ENCODE measurements at regions not wholly inside any gene's neighbourhood (a gene's known extent, or its start where the extent isn't known, plus 50 kb on each side); places are given as distances from the start of the nearest gene placed in this dataset.

GRCh38 chr5:54672871-54673270 lies 155.3 kb downstream of the SNX18 start:
- DNase-seq: no peak

- no peak for DNase-seq
Measured at GRCh38 chr5:54671681-54672080, 154.1 kb downstream of the SNX18 start.

DNA sequence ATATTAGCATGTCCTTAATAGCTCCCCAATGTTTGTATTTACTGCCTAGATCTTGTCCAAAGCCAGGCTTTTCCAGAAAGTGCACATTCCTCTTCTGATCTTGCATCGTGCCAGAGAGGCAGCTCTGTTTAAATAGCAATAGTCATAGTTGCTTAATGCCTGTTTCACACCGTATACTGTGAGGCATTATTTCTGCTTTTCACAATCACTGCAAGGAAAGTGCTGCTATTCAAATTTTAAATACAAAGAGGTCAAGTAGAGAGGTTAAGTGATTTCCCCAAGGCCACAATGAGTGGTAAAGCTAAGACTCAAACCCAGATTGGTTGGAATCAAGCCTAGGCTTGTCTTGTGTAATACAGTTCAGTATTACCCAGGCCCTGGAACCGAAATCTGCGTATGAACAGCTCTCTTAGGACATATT lies 153.6 kb downstream of the SNX18 start:
- DNase-seq: no peak

GRCh38 chr5:54670281-54670680 lies 152.7 kb downstream of the SNX18 start:
- DNase-seq: no peak

GRCh38 chr5:54669845-54670244 lies 152.3 kb downstream of the SNX18 start:
- no peak for DNase-seq

- no peak for DNase-seq
Measured at GRCh38 chr5:54669285-54669684, 151.7 kb downstream of the SNX18 start.

- DNase-seq: no peak
Measured at GRCh38 chr5:54668096-54668495, 150.5 kb downstream of the SNX18 start.

- DNase-seq: no peak
Measured at GRCh38 chr5:54667136-54667535, 149.6 kb downstream of the SNX18 start.

- no peak for DNase-seq
Measured at GRCh38 chr5:54663866-54664265, 146.3 kb downstream of the SNX18 start.

- no peak for DNase-seq
Measured at GRCh38 chr5:54661111-54661510, 143.6 kb downstream of the SNX18 start.

DNA sequence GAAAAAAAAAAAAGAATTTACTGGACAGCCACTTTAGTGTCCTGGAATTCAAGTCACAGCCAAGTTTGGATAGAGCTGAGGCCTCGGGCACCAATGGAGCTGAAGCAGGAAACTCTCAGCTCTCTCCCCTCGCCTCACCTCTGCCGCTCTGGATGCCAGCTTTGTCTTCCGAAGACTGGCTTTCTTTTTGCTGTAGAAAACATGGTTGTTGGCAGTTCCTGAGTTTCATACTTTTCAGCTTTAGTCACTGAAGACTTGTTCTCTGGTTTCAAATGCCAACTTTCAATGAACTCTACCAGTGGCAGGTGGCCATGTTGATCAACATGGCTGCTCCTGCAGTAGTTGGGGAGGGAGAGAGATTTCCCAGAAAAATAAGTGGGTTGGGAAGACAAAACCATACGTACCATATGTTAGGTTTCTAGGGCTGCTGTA lies 142.2 kb downstream of the SNX18 start:
- no peak for DNase-seq

- no peak for DNase-seq
Measured at GRCh38 chr5:54658010-54658409, 140.5 kb downstream of the SNX18 start.

GRCh38 chr5:54656261-54656728 lies 138.7 kb downstream of the SNX18 start:
- no peak for DNase-seq

- DNase-seq: no peak
Measured at GRCh38 chr5:54655761-54656160, 138.2 kb downstream of the SNX18 start.

DNA sequence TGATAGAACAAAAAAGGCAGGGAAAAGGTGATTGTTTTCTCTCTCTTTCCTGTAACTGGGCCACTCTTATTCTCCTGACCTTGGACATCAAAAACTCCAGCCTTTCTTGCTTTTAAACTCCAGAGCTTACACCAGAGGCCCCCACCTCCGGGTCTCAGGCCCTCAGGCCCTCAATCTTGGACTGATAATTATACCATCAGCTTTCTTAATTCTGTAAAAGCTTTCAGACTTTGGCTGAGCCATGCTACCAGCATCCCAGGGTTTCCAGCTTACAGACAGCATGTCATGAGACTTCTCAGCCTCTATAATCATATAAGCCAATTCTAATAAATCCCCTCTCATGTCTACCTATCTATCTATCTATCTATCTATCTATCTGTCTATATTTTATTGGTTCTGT lies 137.7 kb downstream of the SNX18 start:
- DNase-seq: no peak

- no peak for DNase-seq
Measured at GRCh38 chr5:54653956-54654614, 136.5 kb downstream of the SNX18 start.

- DNase-seq: no peak
Measured at GRCh38 chr5:54651482-54652076, 134.0 kb downstream of the SNX18 start.

GRCh38 chr5:54649041-54649504 lies 131.5 kb downstream of the SNX18 start:
- no peak for DNase-seq

GRCh38 chr5:54646356-54647101 lies 129.0 kb downstream of the SNX18 start:
- peak; percentile 77 for DNase-seq

GRCh38 chr5:54645882-54646355 lies 128.4 kb downstream of the SNX18 start:
- DNase-seq: no peak

- no peak for DNase-seq
Measured at GRCh38 chr5:54644226-54644625, 126.7 kb downstream of the SNX18 start.

- DNase-seq: no peak
Measured at GRCh38 chr5:54643685-54644106, 126.1 kb downstream of the SNX18 start.

DNA sequence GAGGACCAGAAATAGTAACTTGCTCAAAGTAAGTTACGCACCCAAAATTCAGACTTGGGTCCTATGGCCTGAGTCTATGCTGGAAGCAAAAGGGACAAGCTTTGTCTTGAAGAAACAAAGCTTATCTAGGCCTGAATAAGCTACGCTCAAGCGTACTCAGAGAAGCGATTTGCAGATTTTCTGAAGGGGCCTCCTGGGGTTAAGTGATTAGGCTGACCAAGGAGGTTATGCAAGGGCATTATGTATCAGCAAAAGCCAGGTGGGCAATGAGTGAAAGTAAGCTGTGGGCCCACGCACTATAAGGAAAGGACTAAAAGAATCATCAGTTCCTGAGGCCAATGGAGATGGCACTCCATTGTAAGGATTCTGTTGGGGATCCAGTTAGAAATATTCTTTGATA lies 122.1 kb downstream of the SNX18 start:
- no peak for DNase-seq

DNA sequence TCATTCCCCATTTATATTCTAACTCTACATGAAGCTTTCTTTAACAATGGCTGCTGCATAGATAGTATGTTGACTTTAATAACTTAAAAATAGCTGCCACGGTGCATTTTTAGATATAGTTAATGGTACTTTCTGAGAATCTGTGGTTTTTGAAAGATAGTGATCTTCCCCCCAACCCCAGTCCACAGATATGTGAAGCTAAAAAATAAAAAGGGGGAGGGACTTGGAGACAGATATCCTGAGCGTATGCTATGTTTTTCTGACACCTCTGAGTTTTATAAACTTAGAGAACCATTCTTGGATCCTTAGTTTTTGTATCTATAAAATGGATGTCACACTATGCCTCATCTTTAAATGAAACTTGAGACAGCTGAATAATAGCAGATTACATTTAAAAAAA lies 120.5 kb downstream of the SNX18 start:
- no peak for DNase-seq

Measured in activated CD4-positive, alpha-beta T cell treated with anti-CD3 and anti-CD28 coated beads for 48 hours (primary cell).